ENCODE measurements at regions not wholly inside any gene's neighbourhood (a gene's known extent, or its start where the extent isn't known, plus 50 kb on each side); places are given as distances from the start of the nearest gene placed in this dataset.

DNA sequence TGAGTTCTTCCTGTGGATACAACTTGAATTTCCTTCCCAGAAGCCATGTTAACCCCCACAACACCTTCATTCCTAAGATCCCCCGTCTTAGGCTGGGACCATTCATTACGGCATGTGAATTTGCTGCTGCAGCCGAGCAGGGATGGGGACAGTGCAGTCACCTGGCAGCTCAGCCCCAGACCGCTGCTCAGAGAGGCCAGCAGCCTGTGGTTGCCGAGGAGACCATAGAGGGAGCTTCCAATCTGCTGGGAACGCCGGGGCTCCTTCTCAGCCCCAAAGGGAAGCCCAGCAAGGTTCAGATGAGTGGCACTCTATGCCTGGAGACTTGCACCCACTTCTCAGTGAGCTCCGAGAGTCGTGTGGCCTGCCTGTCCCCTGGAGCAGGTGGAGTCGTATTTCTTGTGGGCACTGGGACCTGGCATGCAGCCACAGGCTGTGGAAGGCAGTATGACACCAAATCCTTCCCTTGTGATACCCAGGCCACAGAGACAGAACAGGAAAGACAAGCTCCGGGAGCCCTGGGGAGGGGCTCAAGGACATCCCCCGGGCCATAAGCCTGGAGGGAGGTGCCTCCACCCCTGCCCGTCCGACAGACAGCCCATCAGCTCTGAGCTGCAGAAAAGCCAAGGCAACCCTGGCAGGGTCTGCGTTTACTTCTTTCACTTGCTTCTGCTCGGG is 167.3 kb downstream of the FAM43A start:
- TF ChIP-seq EZH2 (IDR thresholded peaks at IDR 0.05): no peak
- TF ChIP-seq POLR2AphosphoS5 (IDR thresholded peaks at IDR 0.05; ENCODE audit: borderline replicate concordance, low read depth, low read length): no peak

Data from SK-N-MC (cell line).